SK-N-SH treated with all-trans-retinoic acid at 6 μM for 48 hours (cell line): ENCODE measurements at regions not wholly inside any gene's neighbourhood (a gene's known extent, or its start where the extent isn't known, plus 50 kb on each side); places are given as distances from the start of the nearest gene placed in this dataset.

Experiments used
- ATAC-seq: fragments of 200-7000 bp; cut with Tn5 transposase; 3 replicates; pipeline ENCODE4 v1.9.1; 2020; ENCODE audit warnings: mild to moderate bottlenecking, moderate library complexity
- ARNTL ChIP-seq: fragments of 450-650 bp; formaldehyde crosslinking; IDR thresholded peaks from 2 replicates; pipeline ENCODE4 v1.5.0; 2020; ENCODE audit warnings: low read depth, mild to moderate bottlenecking, moderate library complexity, borderline replicate concordance
- CREB5 ChIP-seq: fragments of 250-450 bp; sonication (Bioruptor Pico); IDR thresholded peaks from 2 replicates; pipeline ENCODE4 v1.5.1; 2020; ENCODE audit warnings: low read depth, mild to moderate bottlenecking, moderate library complexity
- CSDC2 ChIP-seq: fragments of 250-450 bp; sonication (Bioruptor Pico); IDR thresholded peaks from 2 replicates; pipeline ENCODE4 v1.5.0; 2020; ENCODE audit warnings: mild to moderate bottlenecking, moderate library complexity
- CSRNP3 ChIP-seq: fragments of 250-450 bp; sonication (Bioruptor Pico); IDR thresholded peaks from 2 replicates; pipeline ENCODE4 v1.5.1; 2021; ENCODE audit warnings: mild to moderate bottlenecking, moderate library complexity
- ESRRG ChIP-seq: fragments of 250-450 bp; sonication (Bioruptor Pico); IDR thresholded peaks from 2 replicates; pipeline ENCODE4 v1.6.1; 2021; ENCODE audit warnings: mild to moderate bottlenecking
- GLIS3 ChIP-seq: fragments of 250-450 bp; sonication (Bioruptor Pico); IDR thresholded peaks from 2 replicates; pipeline ENCODE4 v1.5.0; 2020; ENCODE audit warnings: mild to moderate bottlenecking, moderate library complexity
- ISL1 ChIP-seq: fragments of 250-450 bp; sonication (Bioruptor Pico); IDR thresholded peaks from 2 replicates; pipeline ENCODE4 v2.1.2; 2022; ENCODE audit warnings: mild to moderate bottlenecking, moderate library complexity
- OSR1 ChIP-seq: fragments of 250-450 bp; sonication (Bioruptor Pico); IDR thresholded peaks from 2 replicates; pipeline ENCODE4 v1.8.0; 2022; ENCODE audit warnings: moderate library complexity, mild to moderate bottlenecking, inconsistent platforms
- PATZ1 ChIP-seq: fragments of 250-450 bp; sonication (Bioruptor Pico); IDR thresholded peaks from 2 replicates; pipeline ENCODE4 v1.8.0; 2020; ENCODE audit warnings: mild to moderate bottlenecking, moderate library complexity, borderline replicate concordance
- POU6F1 ChIP-seq: fragments of 250-450 bp; sonication (Bioruptor Pico); IDR thresholded peaks from 2 replicates; pipeline ENCODE4 v1.8.0; 2021; ENCODE audit warnings: low read depth, mild to moderate bottlenecking, moderate library complexity, borderline replicate concordance
- PPARA ChIP-seq: fragments of 250-450 bp; sonication (Bioruptor Pico); IDR thresholded peaks from 2 replicates; pipeline ENCODE4 v1.5.0; 2020; ENCODE audit warnings: mild to moderate bottlenecking, borderline replicate concordance
- RARB ChIP-seq: fragments of 250-450 bp; sonication (Bioruptor Pico); IDR thresholded peaks from 2 replicates; pipeline ENCODE4 v1.8.0; 2021; ENCODE audit warnings: mild to moderate bottlenecking, moderate library complexity
- SNAI2 ChIP-seq: fragments of 250-450 bp; sonication (Bioruptor Pico); IDR thresholded peaks from 2 replicates; pipeline ENCODE4 v1.5.0; 2020; ENCODE audit warnings: mild to moderate bottlenecking, moderate library complexity
- TCF4 ChIP-seq: fragments of 250-450 bp; sonication (Bioruptor Pico); IDR thresholded peaks from 2 replicates; pipeline ENCODE4 v1.8.0; 2021; ENCODE audit warnings: mild to moderate bottlenecking, moderate library complexity, borderline replicate concordance
- TOX ChIP-seq: fragments of 250-450 bp; sonication (Bioruptor Pico); IDR thresholded peaks from 2 replicates; pipeline ENCODE4 v1.8.0; 2021; ENCODE audit warnings: mild to moderate bottlenecking, moderate library complexity, borderline replicate concordance
- TSHZ2 ChIP-seq: fragments of 250-450 bp; sonication (Bioruptor Pico); IDR thresholded peaks from 2 replicates; pipeline ENCODE4 v1.5.0; 2020; ENCODE audit warnings: mild to moderate bottlenecking, moderate library complexity
- ZC3H10 ChIP-seq: fragments of 250-450 bp; sonication (Bioruptor Pico); IDR thresholded peaks from 2 replicates; pipeline ENCODE4 v1.5.1; 2021; ENCODE audit warnings: mild to moderate bottlenecking, moderate library complexity
- ZFP3 ChIP-seq: fragments of 250-450 bp; sonication (Bioruptor Pico); IDR thresholded peaks from 2 replicates; pipeline ENCODE4 v1.5.0; 2020; ENCODE audit warnings: mild to moderate bottlenecking, moderate library complexity
- ZFP30 ChIP-seq: fragments of 450-650 bp; formaldehyde crosslinking; IDR thresholded peaks from 2 replicates; pipeline ENCODE4 v1.5.0; 2022; ENCODE audit warnings: mild to moderate bottlenecking, moderate library complexity
- ZNF565 ChIP-seq: fragments of 450-650 bp; formaldehyde crosslinking; conservative IDR thresholded peaks from 2 replicates; pipeline ENCODE4 v1.5.0; 2020; ENCODE audit warnings: low read depth, mild to moderate bottlenecking, moderate library complexity
- ZNF8 ChIP-seq: fragments of 450-650 bp; formaldehyde crosslinking; IDR thresholded peaks from 2 replicates; pipeline ENCODE4 v1.5.0; 2020; ENCODE audit warnings: mild to moderate bottlenecking, moderate library complexity

GRCh38 chr2:164142755-164143154 lies 406.9 kb upstream of the FIGN start:
- TF ChIP-seq TOX (CRISPR knock-in tag) (no peak), ZNF8 (CRISPR knock-in tag) (no peak), TSHZ2 (CRISPR knock-in tag) (no peak), ZFP3 (CRISPR knock-in tag) (no peak), POU6F1 (CRISPR knock-in tag) (no peak), CSRNP3 (CRISPR knock-in tag) (no peak), ZFP30 (CRISPR knock-in tag) (no peak), OSR1 (CRISPR knock-in tag) (no peak)
- TF ChIP-seq, all 23 proteins: peak for 0
- no peak for ATAC-seq

GRCh38 chr2:164141271-164141670 lies 405.5 kb upstream of the FIGN start:
- no peak for ATAC-seq
- TF ChIP-seq SNAI2 (CRISPR knock-in tag) (no peak), TCF4 (CRISPR knock-in tag) (no peak), ZNF8 (CRISPR knock-in tag) (no peak), TOX (CRISPR knock-in tag) (no peak), ZNF565 (no peak), RARB (no peak), ARNTL (no peak), ZFP3 (CRISPR knock-in tag) (no peak), ISL1 (CRISPR knock-in tag) (no peak), ZFP30 (CRISPR knock-in tag) (no peak), CSRNP3 (CRISPR knock-in tag) (no peak), OSR1 (CRISPR knock-in tag) (no peak), PATZ1 (CRISPR knock-in tag) (no peak), ZC3H10 (CRISPR knock-in tag) (no peak), ESRRG (no peak), POU6F1 (CRISPR knock-in tag) (no peak)

GRCh38 chr2:164138750-164139149 lies 402.9 kb upstream of the FIGN start:
- TF ChIP-seq ZNF565 (no peak), ZFP3 (CRISPR knock-in tag) (no peak), TOX (CRISPR knock-in tag) (no peak), POU6F1 (CRISPR knock-in tag) (no peak), ISL1 (CRISPR knock-in tag) (no peak), ESRRG (no peak), CREB5 (no peak), PATZ1 (CRISPR knock-in tag) (no peak), SNAI2 (CRISPR knock-in tag) (no peak), PPARA (CRISPR knock-in tag) (no peak), GLIS3 (no peak), CSDC2 (CRISPR knock-in tag) (no peak), OSR1 (CRISPR knock-in tag) (no peak)
- ATAC-seq: no peak
